GM19351 (cell line): ENCODE measurements at regions not wholly inside any gene's neighbourhood (a gene's known extent, or its start where the extent isn't known, plus 50 kb on each side); places are given as distances from the start of the nearest gene placed in this dataset.

ENCODE experiments used
- ATAC-seq: cut with Tn5 transposase; IDR thresholded peaks from one replicate; pipeline ENCODE4 v1.9.1; 2021; ENCODE audit warnings: mild to moderate bottlenecking, moderate library complexity; ENCODE audit not compliant: unreplicated experiment

DNA sequence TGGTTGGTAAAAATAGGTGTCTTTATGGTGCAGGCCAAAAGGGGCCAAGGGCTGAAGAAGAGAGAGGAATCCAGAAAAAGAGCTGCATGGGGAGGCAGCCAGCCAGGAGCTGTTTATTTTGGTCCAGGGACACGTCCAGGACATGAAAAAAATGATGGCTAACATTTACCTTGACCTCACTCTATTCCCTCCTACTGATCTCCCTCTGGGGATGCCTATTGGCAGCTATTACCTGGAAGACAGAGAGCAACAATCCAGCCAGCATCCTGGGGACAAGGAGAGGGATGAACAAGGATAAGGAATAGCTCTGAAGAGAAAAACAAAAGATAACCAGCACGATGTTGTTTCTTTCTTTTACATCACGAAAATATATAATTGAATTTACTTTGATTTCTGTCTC lies 1599.6 kb downstream of the SLITRK5 start:
- ATAC-seq = no peak

DNA sequence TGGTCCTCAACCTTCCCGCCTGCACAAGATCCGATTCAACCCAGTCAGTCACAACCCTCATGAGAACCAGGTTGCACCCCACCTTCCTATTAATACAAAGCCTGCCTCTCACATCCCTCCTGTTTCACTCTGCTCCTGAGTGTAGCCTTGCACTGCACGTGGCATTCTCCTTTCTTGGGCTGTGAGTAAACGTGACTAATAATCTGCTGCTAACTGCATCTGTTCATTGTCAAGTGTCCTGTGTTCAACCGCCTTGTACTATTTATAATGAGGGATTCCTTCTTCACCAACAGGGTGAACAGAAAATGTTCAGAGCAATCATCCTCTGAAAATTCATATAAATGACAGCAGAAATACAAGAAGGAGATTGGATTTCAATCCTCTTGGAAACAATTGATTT lies 1608.2 kb downstream of the SLITRK5 start:
- no peak for ATAC-seq

DNA sequence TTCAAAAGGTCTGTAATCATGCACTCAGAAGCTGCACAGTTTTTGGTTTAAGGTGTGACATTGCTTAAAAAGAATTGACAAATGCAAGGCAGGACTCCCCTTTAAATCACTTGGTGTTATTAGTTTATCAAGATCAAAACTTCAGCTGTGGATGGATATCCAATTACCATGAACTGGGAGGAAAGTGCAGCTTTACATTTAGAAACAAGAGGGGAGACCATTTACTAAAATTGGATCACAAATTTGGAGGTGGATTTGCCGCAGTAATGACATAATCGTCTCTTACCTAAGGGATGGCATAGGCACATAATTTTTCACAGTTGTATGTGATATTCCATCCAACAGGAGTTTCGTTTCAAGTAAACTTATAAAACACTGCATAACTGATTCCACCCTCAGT lies 1610.2 kb downstream of the SLITRK5 start:
- ATAC-seq = no peak

- no peak for ATAC-seq
Measured at GRCh38 chr13:89282241-89282640, 1611.1 kb downstream of the SLITRK5 start.

- ATAC-seq = no peak
Measured at GRCh38 chr13:89287381-89287780, 1616.2 kb downstream of the SLITRK5 start.

GRCh38 chr13:89294115-89294867 lies 1623.1 kb downstream of the SLITRK5 start:
- no peak for ATAC-seq

DNA sequence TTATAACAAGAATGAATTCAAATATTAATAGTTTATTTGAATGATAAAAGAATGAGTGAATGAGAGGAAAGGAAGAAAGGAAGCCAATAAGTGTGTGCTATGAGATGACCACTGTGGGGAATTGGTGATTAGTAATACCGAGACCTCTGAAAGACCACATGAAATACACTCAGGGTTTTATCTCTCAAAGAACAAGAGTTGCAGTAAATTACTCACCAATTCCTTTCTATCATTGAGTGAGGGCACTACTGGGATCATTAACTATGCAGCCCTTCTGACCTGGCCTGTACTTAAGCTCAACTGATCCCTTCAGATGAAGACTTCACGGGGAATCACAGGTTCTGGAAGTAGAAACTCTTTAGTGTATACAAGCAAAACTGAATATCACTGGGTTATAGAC lies 1636.1 kb downstream of the SLITRK5 start:
- no peak for ATAC-seq

- ATAC-seq = no peak
Measured at GRCh38 chr13:89310943-89311672, 1639.9 kb downstream of the SLITRK5 start.

DNA sequence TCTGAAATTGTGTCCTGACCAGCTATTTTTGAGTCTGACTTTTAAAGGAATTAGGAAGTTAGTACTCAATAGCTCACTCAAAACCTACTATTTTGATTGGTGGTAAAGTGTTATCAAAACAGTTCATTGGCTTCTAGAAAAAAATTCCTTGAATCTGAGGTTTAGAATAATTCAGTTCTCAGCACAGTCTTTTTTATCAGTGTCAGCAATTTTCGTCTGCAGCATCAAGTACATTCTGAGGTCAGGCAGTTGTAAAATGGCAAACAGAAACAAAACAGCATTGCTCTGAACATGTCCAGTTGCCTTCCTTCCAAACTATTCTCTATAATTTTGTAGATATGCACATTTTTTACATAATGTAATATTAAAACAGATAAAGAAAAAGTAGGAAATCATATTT lies 1644.1 kb downstream of the SLITRK5 start:
- ATAC-seq = no peak

DNA sequence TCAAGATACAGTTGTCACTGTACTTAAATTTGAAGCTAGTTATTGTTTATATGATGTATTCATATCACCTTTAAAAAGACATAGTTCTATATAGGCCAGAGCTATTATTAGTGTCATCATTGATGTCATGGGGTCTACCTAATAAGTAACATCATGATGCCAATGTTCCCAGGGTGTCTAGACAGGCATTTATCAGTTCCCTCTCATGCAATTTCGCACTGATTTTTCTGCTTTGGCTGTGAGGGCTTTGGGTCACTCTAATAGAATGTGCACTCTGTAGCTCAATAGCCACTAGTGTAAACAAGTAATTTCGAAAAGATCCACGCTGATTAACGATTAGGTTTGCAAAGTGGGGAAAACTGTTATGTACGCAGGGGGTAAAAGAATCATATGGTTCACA lies 1651.3 kb downstream of the SLITRK5 start:
- no peak for ATAC-seq

DNA sequence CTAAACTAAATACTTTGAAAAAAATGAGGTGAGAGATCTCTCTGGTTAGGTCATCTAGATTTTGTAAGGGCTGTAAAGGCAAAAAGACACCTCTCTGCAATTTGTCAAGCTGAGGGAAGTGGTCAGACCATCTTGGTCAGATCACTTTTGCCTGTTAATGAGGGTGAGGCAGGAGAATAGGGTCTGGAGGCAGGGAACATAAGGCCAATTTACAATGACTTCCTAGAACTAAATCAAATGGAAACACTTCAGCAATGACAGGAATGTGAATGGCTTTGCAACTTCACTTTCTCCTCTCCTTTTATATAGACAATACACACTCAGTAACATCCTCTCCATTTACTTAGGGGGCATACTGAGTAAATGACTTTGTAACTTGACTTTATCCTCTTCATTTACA lies 1653.4 kb downstream of the SLITRK5 start:
- no peak for ATAC-seq

DNA sequence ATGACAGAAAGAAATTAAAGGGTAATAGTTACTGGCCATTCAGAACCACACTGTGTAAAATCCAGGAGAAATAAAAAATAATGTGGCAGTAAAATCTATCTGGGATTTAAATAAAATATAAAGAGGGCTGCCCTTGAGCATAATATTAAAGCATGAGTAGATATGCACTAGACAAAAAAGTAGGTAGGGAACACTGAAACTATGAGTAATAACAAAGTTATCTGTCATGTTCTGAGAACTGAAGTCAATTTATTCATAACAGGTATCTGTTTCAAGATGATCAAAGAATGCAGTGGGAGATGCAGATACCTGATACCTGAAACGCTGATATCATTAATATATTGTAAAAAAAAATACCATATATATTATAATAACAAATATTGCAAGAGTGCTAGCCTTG lies 1672.0 kb downstream of the SLITRK5 start:
- ATAC-seq = no peak

DNA sequence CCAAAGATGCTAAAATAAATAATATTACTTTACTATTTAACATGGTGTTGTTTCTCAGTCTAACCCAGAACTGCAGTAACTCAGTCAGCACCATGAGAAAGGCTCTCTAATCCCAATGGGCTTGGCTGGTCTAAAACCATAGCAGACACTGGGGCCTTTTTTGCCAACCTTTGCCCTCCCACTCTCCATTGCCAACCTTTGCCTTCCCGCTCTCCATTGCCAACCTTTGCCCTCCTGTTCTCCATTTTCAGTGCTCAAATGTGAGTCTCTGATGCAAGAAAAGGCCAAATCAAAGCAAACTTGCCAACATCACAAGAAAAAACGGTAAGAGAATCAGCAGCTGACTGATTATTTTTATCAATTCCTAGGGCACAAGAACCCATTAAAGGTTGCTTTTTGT lies 1681.2 kb downstream of the SLITRK5 start:
- no peak for ATAC-seq

DNA sequence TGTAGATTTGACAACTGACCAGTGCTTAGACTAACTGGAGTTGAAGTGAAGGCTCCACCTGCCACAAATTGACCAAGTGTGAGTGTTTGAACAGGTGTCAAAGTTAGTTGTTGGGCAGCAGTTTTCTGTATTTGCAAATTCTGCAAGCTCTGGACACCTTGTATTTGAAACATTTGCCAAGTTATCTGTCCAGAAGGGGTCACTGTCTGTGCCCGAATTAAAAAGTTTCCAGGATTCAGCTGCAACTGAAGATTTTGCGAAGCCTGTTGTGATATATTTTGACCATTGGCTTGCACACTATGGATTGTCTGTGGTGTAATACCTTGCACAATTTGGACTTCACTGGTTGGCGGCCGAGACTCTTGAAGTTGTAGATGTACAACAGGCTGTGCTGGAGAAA lies 1690.7 kb downstream of the SLITRK5 start:
- no peak for ATAC-seq

- ATAC-seq = no peak
Measured at GRCh38 chr13:89363144-89363543, 1692.0 kb downstream of the SLITRK5 start.

DNA sequence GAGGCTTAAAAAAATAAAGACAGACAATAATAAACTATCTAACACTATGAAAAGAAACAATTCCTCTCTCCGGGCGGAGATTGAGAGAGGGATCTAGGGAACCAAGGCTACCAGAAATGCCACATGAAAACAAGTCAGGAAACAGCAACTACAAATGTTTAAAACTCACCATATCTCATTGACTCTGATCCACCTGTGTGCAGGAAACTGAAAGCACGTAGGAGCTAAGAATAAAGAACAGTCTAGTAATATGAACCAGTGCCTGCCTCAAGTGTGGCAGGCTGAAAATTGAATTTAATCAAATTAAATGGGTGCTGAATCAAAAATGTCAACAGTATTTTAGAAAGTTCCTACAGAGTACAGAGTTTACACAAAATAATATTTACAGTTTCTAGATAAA lies 1701.0 kb downstream of the SLITRK5 start:
- ATAC-seq = no peak

GRCh38 chr13:89375839-89376238 lies 1704.7 kb downstream of the SLITRK5 start:
- ATAC-seq = no peak

- ATAC-seq = no peak
Measured at GRCh38 chr13:89380101-89380500, 1708.9 kb downstream of the SLITRK5 start.

GRCh38 chr13:89382981-89383380 lies 1711.8 kb downstream of the SLITRK5 start:
- no peak for ATAC-seq

- ATAC-seq = no peak
Measured at GRCh38 chr13:89383891-89384290, 1712.7 kb downstream of the SLITRK5 start.

DNA sequence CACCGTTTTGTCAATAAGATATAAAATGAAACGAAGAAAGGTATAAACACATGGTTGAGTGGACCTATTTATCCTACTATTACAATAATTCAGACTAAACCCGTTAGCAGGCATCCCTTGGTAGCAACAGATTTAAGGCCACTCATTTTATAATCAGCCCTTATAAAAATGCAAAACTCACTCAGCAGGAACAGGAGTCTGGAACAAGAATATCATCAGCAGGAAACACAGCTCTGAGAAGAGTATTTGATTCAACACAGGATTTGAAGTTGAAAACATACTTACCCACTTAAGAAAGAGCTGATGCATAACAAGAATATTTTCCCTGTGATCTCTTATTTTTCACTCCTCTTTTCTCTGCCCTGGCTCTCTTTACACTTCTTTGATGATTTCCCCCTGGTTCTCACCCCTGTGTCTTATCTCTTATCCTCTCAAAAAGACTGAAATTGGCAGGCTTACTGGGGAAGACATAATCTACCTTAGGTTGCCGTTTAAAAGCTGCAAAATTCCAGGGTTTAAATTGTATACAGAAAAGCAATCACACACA lies 1722.7 kb downstream of the SLITRK5 start:
- ATAC-seq = no peak

DNA sequence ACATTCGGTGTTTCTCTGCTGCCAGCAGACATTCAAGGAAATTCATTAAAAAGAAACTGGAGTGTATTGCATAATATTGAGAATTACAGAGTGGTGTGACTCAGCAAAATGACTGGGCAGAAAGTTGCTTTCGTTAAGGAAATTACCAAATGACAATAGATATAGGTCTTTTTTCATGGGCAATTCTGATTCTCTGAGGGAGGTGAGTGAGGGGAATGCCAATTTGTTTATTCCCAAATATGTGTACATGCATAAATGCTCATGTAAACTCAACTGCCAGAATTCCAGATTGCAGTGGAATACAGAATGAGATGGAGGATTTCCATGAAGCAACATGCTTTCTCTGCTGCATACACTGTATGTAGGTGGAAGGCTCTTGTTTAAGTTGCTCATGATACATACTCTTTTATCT lies 1730.1 kb downstream of the SLITRK5 start:
- no peak for ATAC-seq
